IMR-90 (cell line): ENCODE measurements at regions not wholly inside any gene's neighbourhood (a gene's known extent, or its start where the extent isn't known, plus 50 kb on each side); places are given as distances from the start of the nearest gene placed in this dataset.
"Not testable (repeated sequence)": the region's sequence is repeated elsewhere in the genome, so short reads cannot be mapped to it uniquely, and the experiment has no call there.

ENCODE experiments used
- CTCF ChIP-seq: conservative IDR thresholded peaks from 2 replicates; pipeline ENCODE4 v1.5.1; 2012; ENCODE audit warnings: mild to moderate bottlenecking, low read depth, low read length, improper control_type of control experiment
- POLR2A ChIP-seq: IDR thresholded peaks from 2 replicates; pipeline ENCODE4 v1.6.1; 2012; ENCODE audit warnings: mild to moderate bottlenecking, low read depth, low read length

- TF ChIP-seq CTCF, POLR2A: not testable (repeated sequence)
Measured at GRCh38 chr1:143831479-143832378, 140.1 kb downstream of the FAM72C start.
